PFSK-1 (cell line): ENCODE measurements at regions not wholly inside any gene's neighbourhood (a gene's known extent, or its start where the extent isn't known, plus 50 kb on each side); places are given as distances from the start of the nearest gene placed in this dataset.

Experiments
- FOXP2 ChIP-seq: optimal IDR thresholded peaks from 2 replicates; pipeline ENCODE3; 2011; ENCODE audit warnings: borderline replicate concordance, control low read depth, inconsistent platforms; ENCODE audit not compliant: insufficient read depth; ENCODE audit errors: extremely low read length, extremely low read depth
- SIN3A ChIP-seq: IDR thresholded peaks from 2 replicates; pipeline ENCODE4 v1.6.1; 2012; ENCODE audit warnings: mild to moderate bottlenecking, low read length, moderate library complexity, borderline replicate concordance; ENCODE audit not compliant: insufficient read depth
- TAF1 ChIP-seq: IDR thresholded peaks from 2 replicates; pipeline ENCODE4 v1.6.1; 2012; ENCODE audit warnings: low read length, control low read depth, borderline replicate concordance; ENCODE audit not compliant: insufficient read depth
- TF ChIP-seq, protein P1 (sequence below), 2 experiments: IDR thresholded peaks; 2 replicates each; pipeline versions ENCODE4 v1.6.1 to v1.8.0; 2011 to 2012; ENCODE audit warnings: low read depth in 2 of 2, low read length in 2 of 2, control low read depth in 1 of 2, inconsistent platforms in 1 of 2, mild to moderate bottlenecking in 1 of 2, moderate library complexity in 1 of 2; ENCODE audit not compliant: insufficient read depth in 1 of 2

GRCh38 chr13:64028551-64028950 lies 2612.9 kb upstream of the PCDH20 start:
- TF ChIP-seq, protein P1, sequence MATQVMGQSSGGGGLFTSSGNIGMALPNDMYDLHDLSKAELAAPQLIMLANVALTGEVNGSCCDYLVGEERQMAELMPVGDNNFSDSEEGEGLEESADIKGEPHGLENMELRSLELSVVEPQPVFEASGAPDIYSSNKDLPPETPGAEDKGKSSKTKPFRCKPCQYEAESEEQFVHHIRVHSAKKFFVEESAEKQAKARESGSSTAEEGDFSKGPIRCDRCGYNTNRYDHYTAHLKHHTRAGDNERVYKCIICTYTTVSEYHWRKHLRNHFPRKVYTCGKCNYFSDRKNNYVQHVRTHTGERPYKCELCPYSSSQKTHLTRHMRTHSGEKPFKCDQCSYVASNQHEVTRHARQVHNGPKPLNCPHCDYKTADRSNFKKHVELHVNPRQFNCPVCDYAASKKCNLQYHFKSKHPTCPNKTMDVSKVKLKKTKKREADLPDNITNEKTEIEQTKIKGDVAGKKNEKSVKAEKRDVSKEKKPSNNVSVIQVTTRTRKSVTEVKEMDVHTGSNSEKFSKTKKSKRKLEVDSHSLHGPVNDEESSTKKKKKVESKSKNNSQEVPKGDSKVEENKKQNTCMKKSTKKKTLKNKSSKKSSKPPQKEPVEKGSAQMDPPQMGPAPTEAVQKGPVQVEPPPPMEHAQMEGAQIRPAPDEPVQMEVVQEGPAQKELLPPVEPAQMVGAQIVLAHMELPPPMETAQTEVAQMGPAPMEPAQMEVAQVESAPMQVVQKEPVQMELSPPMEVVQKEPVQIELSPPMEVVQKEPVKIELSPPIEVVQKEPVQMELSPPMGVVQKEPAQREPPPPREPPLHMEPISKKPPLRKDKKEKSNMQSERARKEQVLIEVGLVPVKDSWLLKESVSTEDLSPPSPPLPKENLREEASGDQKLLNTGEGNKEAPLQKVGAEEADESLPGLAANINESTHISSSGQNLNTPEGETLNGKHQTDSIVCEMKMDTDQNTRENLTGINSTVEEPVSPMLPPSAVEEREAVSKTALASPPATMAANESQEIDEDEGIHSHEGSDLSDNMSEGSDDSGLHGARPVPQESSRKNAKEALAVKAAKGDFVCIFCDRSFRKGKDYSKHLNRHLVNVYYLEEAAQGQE (IDR thresholded peaks at IDR 0.05; ENCODE audit: insufficient read depth in 1 of 2, low read depth in 2 of 2, low read length in 2 of 2): no peak
- TF ChIP-seq TAF1 (no peak), FOXP2 (no peak), SIN3A (no peak)
